GM21717 (cell line): ENCODE measurements at regions not wholly inside any gene's neighbourhood (a gene's known extent, or its start where the extent isn't known, plus 50 kb on each side); places are given as distances from the start of the nearest gene placed in this dataset.

Experiments used
- ATAC-seq: cut with Tn5 transposase; IDR thresholded peaks from one replicate; pipeline ENCODE4 v1.9.1; 2021; ENCODE audit warnings: mild to moderate bottlenecking, moderate library complexity; ENCODE audit not compliant: unreplicated experiment

- no peak for ATAC-seq
Observed at GRCh38 chr9:103899866-103900265, 194.2 kb upstream of the SMC2 start.

GRCh38 chr9:103900466-103900865, 193.6 kb upstream of the SMC2 start:
- ATAC-seq, result no peak

GRCh38 chr9:103902263-103902662, 191.8 kb upstream of the SMC2 start:
- peak; percentile 73 for ATAC-seq

- ATAC-seq, result no peak
Observed at GRCh38 chr9:103904242-103904641, 189.9 kb upstream of the SMC2 start.

- no peak for ATAC-seq
Observed at GRCh38 chr9:103913899-103914298, 180.2 kb upstream of the SMC2 start.

GRCh38 chr9:103919605-103920209, 174.4 kb upstream of the SMC2 start:
- ATAC-seq, result no peak

GRCh38 chr9:103928442-103928841, 165.7 kb upstream of the SMC2 start:
- ATAC-seq, result no peak

GRCh38 chr9:103941104-103941503, 153.0 kb upstream of the SMC2 start:
- ATAC-seq, result no peak

GRCh38 chr9:103942200-103942599, 151.9 kb upstream of the SMC2 start:
- no peak for ATAC-seq

GRCh38 chr9:103942651-103943050, 151.5 kb upstream of the SMC2 start:
- no peak for ATAC-seq

- no peak for ATAC-seq
Observed at GRCh38 chr9:103949096-103949495, 145.0 kb upstream of the SMC2 start.

- ATAC-seq, result no peak
Observed at GRCh38 chr9:103977163-103977562, 116.9 kb upstream of the SMC2 start.

GRCh38 chr9:103978396-103978795, 115.7 kb upstream of the SMC2 start:
- ATAC-seq, result no peak

- no peak for ATAC-seq
Observed at GRCh38 chr9:103981912-103982311, 112.2 kb upstream of the SMC2 start.

GRCh38 chr9:103985077-103985476, 109.0 kb upstream of the SMC2 start:
- no peak for ATAC-seq

- no peak for ATAC-seq
Observed at GRCh38 chr9:103988821-103989220, 105.3 kb upstream of the SMC2 start.

GRCh38 chr9:103990311-103990710, 103.8 kb upstream of the SMC2 start:
- ATAC-seq, result no peak

GRCh38 chr9:103991001-103991400, 103.1 kb upstream of the SMC2 start:
- ATAC-seq, result no peak

- ATAC-seq, result peak; percentile 84
Observed at GRCh38 chr9:103991698-103992097, 102.4 kb upstream of the SMC2 start.

- ATAC-seq, result no peak
Observed at GRCh38 chr9:103992938-103993579, 101.0 kb upstream of the SMC2 start.

- ATAC-seq, result no peak
Observed at GRCh38 chr9:103997856-103998370, 96.2 kb upstream of the SMC2 start.

- no peak for ATAC-seq
Observed at GRCh38 chr9:103999375-104000062, 94.6 kb upstream of the SMC2 start.
